SH-SY5Y (cell line): ENCODE measurements at regions not wholly inside any gene's neighbourhood (a gene's known extent, or its start where the extent isn't known, plus 50 kb on each side); places are given as distances from the start of the nearest gene placed in this dataset.

Experiments used
- GATA2 ChIP-seq: IDR thresholded peaks from 2 replicates; pipeline ENCODE4 v1.6.1; 2011; ENCODE audit warnings: mild to moderate bottlenecking, low read depth, low read length
- GATA3 ChIP-seq: IDR thresholded peaks from 2 replicates; pipeline ENCODE4 v1.6.1; 2011; ENCODE audit warnings: low read depth, mild to moderate bottlenecking, low read length, moderate library complexity

DNA sequence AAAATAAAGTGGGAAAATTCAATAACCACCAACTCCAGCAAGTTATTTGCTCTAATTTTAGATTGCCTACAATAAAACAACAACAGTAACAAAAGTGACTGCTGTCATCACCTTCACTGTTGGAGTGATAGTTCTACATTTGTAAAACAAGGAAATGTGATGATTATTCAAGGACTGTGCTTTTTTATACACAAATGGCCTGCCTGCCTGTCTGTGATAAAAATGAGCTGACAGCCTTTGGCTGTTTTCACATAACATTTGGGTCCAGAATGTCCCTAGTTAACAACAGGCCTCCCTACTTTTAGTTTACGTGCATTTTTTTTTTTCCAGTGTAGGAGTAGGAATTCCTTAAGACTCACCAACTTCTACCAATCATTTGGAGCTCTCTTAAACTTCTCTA lies 768.8 kb downstream of the PDCD6IP start:
- no peak for TF ChIP-seq GATA3
- no peak for TF ChIP-seq GATA2

GRCh38 chr3:34568766-34569165 lies 770.3 kb downstream of the PDCD6IP start:
- TF ChIP-seq GATA2 (no peak), GATA3 (no peak)

DNA sequence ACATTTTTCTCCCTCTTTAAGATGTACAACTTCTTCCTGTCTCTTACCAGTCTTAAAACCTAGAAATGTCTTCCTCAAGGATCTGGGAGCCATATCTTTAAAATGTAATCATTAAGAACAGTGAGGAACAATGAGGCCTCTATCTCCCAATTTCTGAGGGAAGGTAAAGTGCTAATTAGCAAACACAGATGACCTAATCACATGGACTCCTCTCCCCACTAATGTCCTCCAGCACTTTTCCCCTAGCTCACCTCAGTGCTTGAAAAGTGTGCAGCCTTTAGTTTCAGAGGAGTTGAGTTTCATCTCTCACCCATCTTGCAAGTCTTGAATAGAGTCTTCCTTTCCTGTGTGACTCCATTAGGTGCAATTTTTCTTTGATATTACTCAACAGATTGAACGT lies 771.0 kb downstream of the PDCD6IP start:
- TF ChIP-seq GATA2 (no peak), GATA3 (no peak)

DNA sequence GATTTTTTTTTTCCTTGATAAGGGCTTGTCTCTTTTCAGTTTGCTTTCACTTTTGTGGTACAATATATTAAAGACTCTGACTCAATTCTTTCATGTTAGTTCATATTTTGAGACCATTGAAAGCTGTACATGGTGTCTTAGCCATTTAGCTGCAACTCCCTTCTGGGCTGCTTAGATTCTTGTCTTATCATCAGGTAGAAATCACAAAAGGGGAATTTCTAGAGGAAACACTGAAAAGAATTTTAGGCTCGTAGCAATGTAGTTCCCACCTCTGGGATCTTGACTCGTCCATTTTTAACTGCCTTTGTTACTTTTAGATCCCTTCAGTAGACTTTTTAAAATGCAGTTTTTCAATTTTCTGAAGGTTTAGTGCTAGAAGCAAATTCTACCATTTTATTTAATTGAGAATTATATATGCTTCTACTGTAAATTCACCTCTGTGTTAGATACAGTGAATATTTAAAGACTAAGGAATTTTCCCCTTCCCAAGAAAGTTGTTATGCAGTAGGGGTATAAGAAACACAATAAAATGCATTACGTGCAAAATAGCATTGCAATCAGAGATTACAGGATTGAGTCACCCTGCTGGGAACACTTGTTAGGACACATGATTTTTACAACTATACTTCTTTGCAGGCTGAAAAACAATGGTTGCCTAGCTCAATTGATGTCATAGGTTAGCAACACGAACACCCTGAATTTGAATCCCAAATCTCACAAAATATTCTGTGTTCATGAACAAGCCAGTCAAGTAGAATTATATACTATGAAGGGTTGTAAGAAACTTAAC lies 772.7 kb downstream of the PDCD6IP start:
- no peak for TF ChIP-seq GATA2
- TF ChIP-seq GATA3, result no peak

- no peak for TF ChIP-seq GATA3
- no peak for TF ChIP-seq GATA2
Measured at GRCh38 chr3:34571714-34572113, 773.3 kb downstream of the PDCD6IP start.

DNA sequence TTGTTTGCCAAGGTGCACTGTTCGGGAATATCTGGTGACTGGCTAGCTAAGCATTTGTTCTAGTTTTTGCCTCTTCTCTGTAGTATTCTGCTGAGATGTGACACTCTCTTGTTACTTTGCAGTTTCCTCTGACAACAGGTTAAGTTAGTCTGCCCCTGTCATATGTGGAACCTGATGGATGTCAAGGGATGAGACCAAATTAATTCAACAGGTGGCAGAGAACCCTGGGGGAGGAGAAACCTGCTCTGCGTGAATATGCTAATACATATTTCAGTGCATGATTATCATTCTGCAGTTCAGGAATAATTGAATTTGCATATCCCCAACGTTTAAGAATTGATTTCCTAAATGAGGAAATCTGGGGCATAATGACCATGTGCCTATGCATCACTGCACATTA lies 777.3 kb downstream of the PDCD6IP start:
- TF ChIP-seq GATA2 (no peak), GATA3 (no peak)

GRCh38 chr3:34582055-34582454 lies 783.6 kb downstream of the PDCD6IP start:
- TF ChIP-seq GATA3 (no peak), GATA2 (no peak)

- no peak for TF ChIP-seq GATA3
- TF ChIP-seq GATA2, result no peak
Measured at GRCh38 chr3:34583451-34583850, 785.0 kb downstream of the PDCD6IP start.

DNA sequence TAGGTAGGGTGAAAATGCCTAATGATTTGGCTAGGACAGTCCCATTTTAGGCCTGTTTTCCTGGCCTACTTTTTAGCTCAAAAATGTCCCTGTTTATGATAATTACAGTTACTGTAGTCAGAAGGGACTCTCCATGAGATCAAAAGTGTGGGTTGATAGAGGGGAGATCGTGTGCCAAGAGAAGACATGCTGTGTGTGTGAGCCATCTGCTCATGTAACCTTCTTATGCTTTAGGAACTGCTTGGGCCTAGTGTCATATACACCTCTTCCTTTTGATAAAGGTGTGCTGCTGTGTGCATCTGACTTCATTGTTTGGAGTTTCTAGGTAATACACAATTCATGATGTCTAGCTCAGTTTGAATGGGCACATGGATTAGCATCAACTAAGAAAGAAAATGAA lies 786.5 kb downstream of the PDCD6IP start:
- TF ChIP-seq GATA2, result no peak
- TF ChIP-seq GATA3, result no peak

DNA sequence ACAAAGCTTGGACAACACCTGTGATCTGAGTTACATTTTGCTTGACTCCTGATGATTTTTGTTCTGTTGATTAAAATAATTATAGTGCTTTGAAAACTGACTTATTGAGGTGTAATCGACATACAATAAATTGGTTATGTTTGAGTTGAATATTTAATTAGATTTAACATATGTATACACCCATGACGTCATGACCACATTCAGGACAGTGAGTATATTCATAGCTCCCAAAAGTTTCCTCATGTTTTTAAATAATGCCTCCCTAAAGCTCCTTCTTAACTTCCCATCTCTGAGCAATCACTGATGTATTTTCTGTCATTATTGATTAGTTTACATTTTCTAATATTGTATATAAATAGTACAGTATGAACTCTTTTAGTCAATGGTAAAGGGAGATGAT lies 801.2 kb downstream of the PDCD6IP start:
- TF ChIP-seq GATA2 (no peak), GATA3 (no peak)

- TF ChIP-seq GATA3, result no peak
- TF ChIP-seq GATA2, result no peak
Measured at GRCh38 chr3:34619990-34620389, 821.6 kb downstream of the PDCD6IP start.

GRCh38 chr3:34626699-34627098 lies 828.3 kb downstream of the PDCD6IP start:
- TF ChIP-seq GATA2 (no peak), GATA3 (no peak)

DNA sequence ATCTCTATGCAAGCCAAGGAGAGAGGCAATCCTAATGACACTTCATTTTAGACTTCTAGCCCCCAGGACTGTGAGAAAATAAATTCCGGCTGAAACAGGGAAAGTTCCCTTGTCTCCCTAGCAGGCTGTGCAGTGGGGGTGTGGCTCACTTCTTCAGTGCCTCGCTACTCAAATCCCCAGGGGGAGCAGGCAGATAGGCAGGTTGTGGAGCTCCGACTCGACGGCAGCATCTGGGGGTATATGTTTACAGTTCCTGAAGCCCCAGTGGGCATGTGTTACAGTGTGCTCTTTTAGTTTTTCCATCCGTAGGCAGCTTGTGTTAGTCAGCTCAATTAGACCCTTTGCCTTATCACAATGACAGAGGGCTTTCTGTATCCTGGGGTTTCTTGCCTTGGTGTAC lies 836.5 kb downstream of the PDCD6IP start:
- no peak for TF ChIP-seq GATA3
- no peak for TF ChIP-seq GATA2

DNA sequence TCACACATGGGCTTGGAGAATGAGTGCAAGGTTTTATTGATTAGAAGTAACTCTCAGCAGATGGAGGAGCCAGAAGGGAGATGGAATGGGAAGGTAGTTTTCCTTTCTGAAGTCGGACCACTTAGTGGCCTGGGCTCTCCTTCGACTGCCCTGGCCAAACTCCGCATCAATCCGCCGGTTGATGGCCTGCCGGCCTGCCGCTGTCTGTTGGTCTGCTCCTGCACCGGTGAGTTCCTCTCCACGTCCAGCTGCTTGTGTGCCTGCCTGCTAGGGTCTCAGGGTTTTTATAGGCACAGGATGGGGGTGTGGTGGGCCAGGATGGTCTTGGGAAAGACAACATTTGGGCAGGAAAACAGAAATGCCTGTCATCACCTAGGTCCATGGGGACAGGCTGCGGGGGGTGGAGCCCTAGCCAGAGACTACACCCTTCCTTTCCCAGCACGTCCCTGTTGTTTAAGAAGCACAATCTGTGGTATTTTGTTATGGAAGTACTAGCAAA lies 837.0 kb downstream of the PDCD6IP start:
- TF ChIP-seq GATA2 (no peak), GATA3 (no peak)

GRCh38 chr3:34646911-34647460 lies 848.6 kb downstream of the PDCD6IP start:
- TF ChIP-seq GATA2, result no peak
- TF ChIP-seq GATA3, result no peak
